ENCODE measurements at regions not wholly inside any gene's neighbourhood (a gene's known extent, or its start where the extent isn't known, plus 50 kb on each side); places are given as distances from the start of the nearest gene placed in this dataset.
A peak's percentile ranks its signal among the peaks of the same experiment; 100 is the strongest.

- TF ChIP-seq, protein P1, sequence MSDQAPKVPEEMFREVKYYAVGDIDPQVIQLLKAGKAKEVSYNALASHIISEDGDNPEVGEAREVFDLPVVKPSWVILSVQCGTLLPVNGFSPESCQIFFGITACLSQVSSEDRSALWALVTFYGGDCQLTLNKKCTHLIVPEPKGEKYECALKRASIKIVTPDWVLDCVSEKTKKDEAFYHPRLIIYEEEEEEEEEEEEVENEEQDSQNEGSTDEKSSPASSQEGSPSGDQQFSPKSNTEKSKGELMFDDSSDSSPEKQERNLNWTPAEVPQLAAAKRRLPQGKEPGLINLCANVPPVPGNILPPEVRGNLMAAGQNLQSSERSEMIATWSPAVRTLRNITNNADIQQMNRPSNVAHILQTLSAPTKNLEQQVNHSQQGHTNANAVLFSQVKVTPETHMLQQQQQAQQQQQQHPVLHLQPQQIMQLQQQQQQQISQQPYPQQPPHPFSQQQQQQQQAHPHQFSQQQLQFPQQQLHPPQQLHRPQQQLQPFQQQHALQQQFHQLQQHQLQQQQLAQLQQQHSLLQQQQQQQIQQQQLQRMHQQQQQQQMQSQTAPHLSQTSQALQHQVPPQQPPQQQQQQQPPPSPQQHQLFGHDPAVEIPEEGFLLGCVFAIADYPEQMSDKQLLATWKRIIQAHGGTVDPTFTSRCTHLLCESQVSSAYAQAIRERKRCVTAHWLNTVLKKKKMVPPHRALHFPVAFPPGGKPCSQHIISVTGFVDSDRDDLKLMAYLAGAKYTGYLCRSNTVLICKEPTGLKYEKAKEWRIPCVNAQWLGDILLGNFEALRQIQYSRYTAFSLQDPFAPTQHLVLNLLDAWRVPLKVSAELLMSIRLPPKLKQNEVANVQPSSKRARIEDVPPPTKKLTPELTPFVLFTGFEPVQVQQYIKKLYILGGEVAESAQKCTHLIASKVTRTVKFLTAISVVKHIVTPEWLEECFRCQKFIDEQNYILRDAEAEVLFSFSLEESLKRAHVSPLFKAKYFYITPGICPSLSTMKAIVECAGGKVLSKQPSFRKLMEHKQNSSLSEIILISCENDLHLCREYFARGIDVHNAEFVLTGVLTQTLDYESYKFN (CRISPR knock-in tag; conservative IDR thresholded peaks at IDR 0.05), result no peak
- TF ChIP-seq ZBED4 (CRISPR knock-in tag; IDR thresholded peaks at IDR 0.05; ENCODE audit: borderline replicate concordance) (no peak), CEBPG (CRISPR knock-in tag; IDR thresholded peaks at IDR 0.05) (no peak), MYPOP (CRISPR knock-in tag; IDR thresholded peaks at IDR 0.05) (no peak), KLF11 (CRISPR knock-in tag; IDR thresholded peaks at IDR 0.05) (no peak), ZNF431 (CRISPR knock-in tag; IDR thresholded peaks at IDR 0.05; ENCODE audit: borderline replicate concordance, low read depth) (no peak), ZNF574 (CRISPR knock-in tag; IDR thresholded peaks at IDR 0.05) (peak; percentile 15; the same call in 1 of the 2 replicates), ATF7-NPFF (CRISPR knock-in tag; IDR thresholded peaks at IDR 0.05; ENCODE audit: low read depth) (no peak), FIP1L1 (IDR thresholded peaks at IDR 0.05; ENCODE audit: borderline replicate concordance, insufficient read depth, low read depth, low read length) (no peak), TSC22D2 (CRISPR knock-in tag; IDR thresholded peaks at IDR 0.05; ENCODE audit: borderline replicate concordance) (no peak)
- TF ChIP-seq, protein P2, sequence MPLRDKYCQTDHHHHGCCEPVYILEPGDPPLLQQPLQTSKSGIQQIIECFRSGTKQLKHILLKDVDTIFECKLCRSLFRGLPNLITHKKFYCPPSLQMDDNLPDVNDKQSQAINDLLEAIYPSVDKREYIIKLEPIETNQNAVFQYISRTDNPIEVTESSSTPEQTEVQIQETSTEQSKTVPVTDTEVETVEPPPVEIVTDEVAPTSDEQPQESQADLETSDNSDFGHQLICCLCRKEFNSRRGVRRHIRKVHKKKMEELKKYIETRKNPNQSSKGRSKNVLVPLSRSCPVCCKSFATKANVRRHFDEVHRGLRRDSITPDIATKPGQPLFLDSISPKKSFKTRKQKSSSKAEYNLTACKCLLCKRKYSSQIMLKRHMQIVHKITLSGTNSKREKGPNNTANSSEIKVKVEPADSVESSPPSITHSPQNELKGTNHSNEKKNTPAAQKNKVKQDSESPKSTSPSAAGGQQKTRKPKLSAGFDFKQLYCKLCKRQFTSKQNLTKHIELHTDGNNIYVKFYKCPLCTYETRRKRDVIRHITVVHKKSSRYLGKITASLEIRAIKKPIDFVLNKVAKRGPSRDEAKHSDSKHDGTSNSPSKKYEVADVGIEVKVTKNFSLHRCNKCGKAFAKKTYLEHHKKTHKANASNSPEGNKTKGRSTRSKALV (CRISPR knock-in tag; IDR thresholded peaks at IDR 0.05), result no peak
Observed at GRCh38 chr14:34044666-34045306, 93.9 kb upstream of the EGLN3 start (continued).

Measured in HepG2 (cell line).